Forelimb muscle (tissue), 1 donor: ENCODE measurements at regions not wholly inside any gene's neighbourhood (a gene's known extent, or its start where the extent isn't known, plus 50 kb on each side); places are given as distances from the start of the nearest gene placed in this dataset.

Experiments used
- DNase-seq: peaks from one replicate; pipeline ENCODE4 v3.0.0-alpha.2; 2013; ENCODE audit warnings: low read depth

DNA sequence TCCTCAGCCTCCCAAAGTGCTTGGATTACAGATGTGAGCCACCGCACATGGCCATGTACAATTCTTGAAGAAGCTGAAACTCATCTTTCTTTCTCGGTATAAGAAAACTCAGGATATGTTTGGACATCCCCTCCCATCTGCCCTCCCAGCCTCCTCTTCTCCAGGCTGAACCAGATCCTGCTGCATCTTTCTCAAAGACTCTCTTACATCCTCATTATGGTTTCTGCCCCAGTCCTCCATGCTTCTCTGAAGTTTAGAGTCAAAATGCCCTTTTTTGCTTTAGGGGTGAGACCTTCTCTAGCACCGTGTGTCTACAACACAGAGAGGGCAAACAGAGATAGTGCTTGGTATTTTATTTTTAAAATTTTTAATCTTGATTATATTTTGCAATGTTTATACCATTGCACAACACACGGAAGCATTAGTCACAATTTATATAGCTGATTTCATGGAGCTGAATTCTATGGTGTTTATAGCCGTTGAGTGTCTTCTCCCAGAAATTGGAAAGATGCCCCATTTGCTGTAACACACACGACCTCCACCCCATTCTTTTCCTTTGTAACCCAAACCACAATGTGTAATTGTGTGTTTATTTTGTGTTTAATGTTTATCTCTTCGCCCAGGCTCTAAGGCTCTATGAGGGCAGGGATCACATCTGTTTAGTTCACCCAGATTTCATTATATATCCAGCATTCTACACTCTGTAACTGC lies 206.0 kb upstream of the TNP1 start:
- no peak for DNase-seq

DNA sequence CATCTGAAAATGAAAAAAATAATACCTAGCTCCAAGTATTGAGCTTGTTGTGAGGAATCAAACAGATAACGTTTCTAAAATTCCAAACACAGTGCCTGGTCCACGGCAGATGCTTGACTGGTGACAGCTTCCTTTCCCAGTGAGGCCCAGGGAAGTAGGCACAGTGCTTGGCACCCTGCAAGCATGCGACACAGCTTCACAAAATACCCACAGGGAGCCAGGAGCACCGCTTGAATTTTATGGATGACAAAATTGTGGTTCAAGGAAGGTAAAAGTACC lies 205.1 kb upstream of the TNP1 start:
- no peak for DNase-seq

DNA sequence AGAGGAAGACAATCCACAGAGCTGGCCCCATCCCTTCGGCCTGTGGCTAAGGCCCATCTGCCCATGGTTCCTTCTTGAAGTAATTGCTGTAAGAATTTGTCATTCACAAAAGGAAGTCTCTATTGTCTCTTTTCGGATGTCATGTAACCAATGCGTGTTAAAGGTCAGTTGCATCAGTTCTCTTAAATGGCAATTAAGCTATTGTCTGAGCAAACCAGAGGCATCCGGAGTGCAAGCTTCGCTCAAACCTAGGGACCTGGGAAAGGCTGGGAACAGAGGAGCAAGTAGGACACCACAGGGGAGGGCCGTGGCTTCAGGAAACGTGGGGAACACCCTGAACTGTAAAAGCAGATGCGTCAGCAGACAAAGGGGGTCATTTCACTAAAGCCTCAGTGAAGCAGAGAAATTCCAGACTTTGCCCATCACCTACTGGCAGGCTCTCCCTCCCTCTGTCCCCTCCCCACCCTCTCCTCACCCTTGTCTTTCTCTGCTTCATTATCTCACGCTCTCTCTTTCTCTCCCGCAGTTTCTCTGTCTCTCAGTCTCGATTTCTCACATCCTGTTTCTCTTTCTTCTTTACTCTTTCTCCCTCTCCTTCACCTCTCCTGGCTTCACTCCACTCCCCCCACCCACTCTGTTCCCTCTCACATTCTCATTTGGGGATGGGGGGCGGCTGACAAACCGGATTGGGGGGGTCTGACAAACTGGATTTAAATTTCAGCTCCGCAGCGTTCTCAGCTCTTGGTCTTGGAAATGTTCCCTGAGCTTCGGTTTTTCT lies 204.6 kb upstream of the TNP1 start:
- DNase-seq = no peak

DNA sequence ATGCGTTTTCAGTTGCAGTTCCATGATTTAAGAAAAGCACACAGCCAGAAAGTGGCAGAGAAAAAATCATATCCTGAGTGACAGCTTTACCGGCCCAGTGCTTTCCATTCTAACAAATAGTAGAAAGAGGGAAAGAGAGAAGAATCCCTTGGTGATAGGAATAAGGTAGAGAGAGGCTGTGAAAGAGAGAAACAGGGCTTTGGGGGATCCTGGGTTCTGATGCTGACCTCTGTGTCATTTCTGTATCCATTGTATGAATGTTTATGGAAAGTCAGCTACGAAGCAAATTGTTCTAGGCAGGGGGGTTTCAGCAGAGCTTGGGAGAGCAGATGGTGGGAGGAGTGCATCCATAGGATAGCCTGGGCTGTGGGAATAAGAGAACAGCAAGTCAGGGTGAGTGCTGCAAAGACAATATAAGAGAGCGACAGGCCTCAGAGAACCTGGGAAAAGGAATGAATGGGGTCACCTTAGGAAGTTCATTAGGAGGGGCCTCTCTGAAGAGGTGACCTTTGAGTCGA lies 203.4 kb upstream of the TNP1 start:
- no peak for DNase-seq

DNA sequence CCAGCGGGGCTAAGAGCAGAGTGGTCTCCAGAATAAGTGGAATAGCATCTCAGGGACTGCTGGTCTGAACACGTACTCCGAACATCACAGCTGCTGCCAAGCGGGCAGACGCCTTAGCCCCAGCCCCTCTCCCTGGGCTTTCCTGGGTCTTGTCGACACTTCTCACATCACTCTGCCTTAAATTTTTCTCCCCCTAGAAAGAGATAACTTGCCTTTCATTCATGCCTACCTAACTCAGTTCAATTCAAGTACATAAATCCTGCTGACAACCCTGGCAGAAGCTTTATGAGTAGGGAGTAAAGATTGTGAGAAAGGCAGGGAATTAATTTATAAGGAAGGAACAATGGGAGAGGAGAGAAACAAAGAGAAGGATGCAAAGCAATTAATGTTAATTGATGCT lies 202.9 kb upstream of the TNP1 start:
- no peak for DNase-seq

DNA sequence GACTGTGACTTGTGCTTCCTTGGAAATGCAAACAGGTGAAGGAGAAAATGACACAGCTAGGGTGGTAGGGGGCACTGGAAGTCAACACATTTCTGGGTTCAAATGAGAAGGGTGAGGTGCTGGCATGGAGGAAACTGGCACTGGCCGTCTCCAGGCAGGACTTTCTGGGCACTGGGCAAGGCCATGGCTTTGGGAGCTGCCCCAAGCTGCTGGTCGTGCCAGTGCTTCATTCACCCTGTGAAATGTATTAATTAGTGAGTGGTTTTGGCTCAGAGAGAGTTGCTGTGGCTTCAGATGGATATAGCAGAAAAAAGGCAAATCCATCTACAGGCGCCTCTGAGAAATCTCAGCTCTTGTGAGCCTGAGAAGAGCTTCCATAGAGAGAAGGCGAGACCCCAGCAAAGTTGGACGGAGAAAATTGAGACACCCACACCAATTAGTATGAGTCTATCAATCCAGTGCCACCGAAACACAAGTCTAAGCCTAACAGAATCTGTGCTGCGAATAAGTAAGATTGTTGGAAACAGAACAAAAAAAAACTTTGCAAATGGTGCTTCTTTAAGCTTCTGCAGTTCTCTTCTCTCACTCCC lies 202.1 kb upstream of the TNP1 start:
- no peak for DNase-seq

DNA sequence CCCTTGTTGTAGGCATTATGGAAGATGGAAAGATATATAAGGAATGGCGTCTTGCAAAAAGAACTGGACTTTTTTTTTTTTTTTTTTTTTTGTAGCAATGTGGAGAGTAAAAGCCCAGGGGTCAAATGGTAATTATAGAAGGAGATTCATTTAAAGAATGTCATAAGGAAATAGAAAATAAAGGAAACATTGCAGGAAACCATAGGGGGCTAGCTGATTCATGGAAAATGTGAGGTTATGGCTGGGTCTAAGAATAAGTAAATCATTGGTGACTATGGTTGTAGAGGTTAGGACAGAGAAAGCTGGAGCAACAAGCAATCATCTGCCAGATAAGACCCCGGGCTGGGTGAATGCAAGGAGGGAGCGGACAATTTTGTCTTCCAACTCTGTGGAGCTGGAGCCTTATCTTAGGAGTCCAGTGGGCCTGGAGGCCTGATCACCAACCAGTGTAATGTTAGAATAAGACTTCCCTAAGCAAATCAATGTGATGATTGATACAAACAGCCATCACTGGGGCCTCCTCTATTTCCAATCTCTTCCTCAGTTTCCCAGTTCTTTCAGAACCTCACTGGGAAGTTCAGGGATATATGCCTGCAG lies 201.2 kb upstream of the TNP1 start:
- DNase-seq = no peak

DNA sequence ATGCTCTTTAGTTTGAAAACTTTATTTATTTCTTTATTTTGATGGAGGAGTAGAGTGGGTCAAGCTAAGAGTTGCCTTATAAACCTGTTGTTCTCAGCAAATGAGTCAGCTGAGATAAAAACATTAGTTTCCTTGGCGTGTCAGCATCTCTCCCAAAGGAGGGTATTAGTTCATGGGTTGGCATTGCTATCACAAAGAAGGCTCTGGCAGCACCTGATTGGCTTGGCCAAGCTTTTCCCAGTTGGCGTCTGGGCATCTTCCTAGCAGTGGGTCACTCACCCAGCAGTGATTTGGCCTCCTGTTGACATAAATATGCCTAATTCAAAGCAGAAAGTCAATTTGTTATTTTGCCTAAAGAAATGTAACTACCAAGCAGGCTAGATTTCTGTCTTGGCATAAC lies 200.7 kb upstream of the TNP1 start:
- DNase-seq = no peak

DNA sequence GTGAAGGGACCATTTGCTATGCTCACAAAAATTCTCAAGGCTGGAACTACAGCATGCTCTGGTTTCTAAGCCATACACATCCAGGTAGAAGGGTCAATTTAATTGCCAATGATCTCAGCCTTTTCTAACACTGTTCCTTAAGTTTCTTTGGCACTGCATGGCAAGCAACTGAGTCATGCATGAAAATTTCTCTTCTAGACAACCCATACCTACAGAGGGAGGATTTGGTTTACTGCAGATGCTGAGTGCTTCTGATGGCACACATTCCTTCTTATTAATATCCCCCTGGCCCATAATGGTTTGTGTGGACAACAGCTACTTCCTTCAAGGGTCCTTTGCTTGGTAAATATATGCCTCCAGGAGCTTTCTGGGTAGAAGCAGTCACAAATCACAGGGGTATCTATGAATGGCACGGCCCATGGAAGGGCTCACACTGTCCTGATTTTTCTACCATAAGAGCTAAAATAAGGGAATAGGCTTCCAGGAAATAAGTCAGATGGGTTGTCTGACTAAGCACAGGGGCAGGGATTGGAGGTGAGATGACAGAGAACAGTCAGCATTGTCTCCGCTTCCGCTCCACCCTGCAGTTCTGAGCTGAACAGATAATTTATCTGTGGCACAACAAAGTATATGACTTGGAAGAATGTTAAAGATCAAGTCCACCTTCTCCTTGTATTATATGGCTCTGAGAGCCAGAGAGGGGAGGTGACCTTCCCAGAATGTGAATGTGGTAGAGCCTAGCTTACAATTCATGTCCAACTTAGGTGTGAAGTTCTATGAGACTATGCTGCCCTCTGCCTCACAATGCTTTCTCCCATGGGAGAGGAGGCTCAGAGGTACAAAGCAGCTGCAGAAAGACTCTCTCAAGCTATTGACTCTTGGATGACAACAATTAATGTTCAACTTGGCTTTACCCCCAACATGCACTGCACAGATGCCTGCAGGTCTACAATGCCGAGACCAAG lies 199.2 kb upstream of the TNP1 start:
- DNase-seq = no peak

DNA sequence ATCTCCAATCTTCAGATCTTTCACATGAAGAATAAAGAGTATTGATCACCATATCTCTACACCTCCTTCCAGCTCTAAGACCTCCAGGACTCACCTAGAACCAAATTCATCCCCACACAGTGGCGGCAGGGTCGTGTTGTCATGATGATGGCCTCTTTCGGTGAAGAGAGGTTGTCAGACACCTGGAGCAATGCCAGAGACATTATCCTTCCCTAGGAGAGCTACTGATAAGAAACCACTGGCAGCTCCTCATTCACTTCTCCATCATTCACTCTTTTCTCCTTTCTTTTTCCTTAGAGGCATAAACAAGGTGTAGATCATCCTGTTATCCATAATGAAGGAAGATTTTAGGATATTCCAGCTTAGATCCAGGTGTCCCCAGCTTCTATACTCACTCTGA lies 197.9 kb upstream of the TNP1 start:
- DNase-seq = no peak

DNA sequence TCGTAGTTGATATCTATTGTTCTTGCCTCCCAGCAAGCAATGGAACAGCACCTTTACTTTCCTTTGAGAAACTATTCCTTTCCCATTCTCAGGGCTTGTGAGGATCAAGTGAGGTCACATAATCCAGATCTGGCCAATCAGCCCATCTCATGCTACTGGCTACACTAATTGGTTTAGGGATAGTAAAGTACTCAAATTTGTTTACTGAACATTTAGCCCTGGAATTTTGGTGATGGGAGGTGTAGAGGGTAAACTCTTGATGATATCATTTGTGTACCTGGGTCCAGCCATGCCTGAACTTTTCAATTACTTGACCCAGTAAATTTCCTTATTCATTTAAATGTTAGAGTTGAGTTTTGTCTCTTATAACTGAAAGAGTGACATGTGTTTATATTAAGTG lies 195.8 kb upstream of the TNP1 start:
- DNase-seq = no peak

DNA sequence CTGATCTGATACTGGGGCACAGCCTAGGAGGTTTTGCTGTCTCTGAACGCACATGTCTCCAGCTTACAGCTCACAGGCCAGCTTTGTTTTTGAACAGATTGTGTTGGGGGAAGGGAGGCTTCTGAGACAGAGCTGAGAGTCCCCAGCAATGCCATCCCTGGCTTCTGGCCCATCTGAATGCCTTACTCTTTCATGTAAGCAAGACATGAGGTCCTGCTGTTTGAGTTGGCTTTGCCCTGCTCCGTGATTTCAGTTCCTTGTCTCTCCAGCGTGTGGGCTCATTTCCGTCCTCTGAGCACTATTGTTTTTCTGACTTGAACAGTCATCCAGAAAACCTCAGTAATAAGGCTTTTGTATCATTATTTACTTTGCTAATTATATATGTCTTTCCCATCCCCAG lies 194.9 kb upstream of the TNP1 start:
- no peak for DNase-seq

DNA sequence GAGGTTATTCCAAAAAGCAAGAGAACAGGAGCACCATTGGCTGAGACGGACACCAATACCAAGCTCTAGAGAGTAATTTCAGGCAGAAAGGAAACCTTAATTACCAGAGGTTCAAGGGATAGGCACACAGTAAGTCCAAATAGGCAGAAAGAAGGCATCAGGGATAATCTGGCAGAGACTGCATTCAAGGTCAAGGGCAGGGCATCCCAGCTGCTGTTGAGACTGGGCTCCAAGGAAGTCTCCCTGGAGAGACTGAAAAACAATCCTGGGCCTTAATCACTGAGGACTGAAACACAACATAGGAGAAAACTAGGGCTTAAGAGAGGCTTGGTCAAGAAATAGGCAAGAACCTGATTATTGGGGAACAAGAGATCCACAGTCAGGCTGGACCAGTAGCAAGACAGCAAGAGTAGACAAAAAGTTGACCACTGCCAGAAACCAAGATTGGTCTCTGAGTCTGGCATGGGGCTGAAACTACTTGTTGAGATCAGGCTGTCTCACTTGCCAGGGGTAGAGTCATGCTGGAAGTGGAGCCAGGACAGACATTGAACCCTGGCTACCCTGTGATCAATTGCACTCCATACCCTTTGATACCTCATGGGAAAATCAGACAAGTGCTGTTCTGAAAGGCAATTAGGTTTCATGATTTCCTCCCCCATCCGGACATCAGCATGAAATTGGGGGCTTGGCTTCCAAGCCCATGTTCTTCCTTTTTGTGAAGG lies 193.2 kb upstream of the TNP1 start:
- no peak for DNase-seq

DNA sequence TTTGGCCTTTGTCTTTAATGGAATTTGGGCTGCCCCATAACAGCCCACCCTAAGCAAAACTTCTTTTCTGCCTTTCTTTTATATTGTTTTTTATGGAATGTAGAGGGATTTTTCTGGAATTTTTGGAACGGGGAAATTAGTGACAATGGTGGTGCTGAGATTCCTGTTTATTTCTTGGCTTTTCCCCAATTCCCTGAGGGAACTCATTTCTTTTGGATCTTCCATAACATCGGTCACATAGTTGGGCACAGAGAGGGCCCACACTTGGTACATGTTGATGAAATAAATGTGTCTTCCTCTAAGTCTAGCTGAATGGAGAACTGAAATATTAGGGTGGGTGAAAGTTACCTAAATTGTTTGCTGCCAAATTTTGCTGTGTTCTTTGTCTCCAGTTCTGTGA lies 191.6 kb upstream of the TNP1 start:
- DNase-seq = no peak

DNA sequence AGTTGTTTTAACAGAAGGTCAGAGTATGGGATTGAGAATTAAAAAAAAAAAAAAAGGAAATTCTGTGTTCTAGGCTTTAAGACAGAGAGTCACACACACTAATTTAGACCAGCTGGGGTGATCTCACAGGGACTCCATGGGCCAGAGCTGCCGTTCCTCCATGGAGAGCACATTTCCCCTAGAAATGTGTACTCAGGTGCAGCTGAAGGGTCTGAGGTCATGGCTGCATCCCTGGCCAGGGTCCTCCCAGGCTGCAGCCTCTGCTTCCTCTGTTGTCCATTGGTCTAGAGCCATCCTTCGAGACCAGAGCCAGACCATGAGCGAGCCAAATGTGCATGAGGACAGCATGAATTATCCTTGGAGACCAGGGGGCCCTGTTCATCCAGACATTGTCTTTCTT lies 190.1 kb upstream of the TNP1 start:
- peak; percentile 77 for DNase-seq

DNA sequence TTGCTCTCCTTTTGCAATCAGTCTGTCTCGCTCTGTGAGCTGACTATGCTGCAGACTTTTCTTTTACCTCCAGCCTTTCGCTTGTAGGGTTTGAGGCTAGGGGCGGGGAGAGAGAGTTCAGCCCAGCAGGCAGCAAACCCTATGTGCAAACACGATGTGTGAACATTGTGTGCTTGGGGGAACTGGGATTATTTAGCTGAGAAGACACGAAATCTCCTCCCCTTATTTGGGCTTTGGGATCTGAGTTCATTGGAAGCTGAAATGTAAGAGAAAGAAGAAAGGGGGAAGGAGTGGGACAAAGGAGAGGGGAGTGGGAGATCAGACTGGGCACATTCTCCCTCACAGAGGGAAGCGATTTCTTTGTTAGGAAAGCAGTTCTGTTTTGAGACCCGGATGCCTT lies 189.6 kb upstream of the TNP1 start:
- no peak for DNase-seq

DNA sequence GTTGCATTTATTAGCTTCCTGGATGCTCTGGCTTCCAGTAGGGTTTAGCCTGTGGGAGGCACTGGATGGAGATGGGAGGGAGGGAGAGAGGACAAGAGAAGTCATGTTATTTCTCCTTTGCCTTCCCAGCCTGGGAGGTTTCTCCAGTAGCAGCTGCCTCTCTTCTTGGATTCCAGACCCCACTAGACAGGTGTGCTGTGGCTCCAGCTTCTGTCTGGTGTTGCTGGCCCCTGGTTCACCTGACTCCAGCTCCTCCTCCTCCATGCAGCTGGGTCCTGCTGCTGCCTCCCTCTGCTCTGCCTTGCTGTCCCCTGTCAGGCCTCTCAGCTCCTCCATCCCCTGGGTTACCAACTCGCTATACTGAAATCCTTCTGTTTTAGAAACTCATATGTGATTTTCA lies 188.9 kb upstream of the TNP1 start:
- no peak for DNase-seq

DNA sequence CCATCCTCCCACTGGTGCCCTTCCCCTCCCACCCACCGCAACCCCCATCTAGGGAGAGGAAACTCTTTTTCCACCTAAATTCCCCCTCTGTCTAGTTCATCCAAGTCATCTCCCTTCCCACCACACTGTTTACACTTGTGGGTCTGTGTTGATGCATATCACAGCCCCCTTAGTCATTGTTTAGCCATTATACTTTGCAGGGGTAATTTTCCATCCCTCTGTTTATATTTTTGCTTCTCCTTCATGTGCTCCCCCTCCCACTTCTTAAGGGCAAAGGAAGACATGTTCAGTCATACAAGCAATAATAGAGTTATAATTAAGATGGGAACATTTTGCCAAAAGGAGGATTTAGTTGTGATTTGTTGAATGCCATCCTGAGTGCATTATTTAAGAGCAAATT lies 187.8 kb upstream of the TNP1 start:
- no peak for DNase-seq

DNA sequence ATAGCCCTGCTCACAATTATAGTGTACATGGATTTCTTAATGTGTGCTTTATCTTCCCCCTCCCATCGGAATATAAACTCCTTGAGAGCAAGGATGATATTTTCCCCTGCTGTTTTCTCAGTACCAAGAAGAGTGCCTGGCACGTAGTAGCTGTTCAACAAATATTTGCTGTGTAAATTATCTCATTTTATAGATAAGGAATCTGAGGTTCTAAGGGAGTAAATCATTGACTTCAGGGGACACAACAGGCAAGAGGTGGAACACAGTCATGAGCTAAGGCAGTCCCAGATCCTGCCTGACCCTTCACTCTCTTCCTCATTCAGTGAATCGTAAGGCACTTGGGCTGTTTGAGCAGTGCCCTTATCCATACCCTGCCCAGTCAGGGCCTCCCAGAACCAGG lies 187.3 kb upstream of the TNP1 start:
- DNase-seq = no peak

DNA sequence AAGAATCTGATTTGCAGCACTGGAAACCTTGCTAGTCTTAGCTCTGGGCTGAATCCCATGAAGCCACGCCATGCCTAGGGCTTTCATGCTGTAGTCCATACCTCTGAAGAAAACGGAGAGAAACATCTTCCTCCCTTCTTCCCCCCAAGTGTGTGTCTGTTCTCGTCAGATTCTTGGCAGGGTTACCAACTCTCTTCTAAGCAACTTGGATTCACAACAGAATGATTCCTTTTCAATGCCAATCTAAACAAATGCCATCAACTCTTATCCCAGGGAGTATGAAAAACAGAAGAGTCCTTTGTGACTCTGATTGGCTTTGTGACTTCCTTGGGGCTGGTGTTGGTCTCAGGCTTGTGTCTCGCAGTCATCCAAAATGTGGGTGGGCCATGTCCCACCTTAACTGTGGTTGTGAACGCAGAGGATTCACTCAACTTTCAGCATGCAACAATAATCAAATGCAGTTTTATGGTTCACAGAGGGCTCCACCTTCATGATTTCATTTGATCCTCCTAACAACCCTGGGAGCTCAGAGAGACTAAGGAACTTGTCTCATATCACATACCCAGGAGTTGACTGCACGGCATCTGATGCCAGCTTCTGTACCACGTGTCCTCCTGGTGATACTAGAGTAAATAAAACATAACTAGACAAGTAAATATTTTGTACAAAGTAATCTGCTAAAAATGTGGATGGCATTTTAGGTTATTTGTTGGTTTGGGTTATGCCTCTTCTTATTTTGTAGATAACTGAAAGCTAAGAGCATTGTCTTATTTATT lies 186.0 kb upstream of the TNP1 start:
- DNase-seq = no peak
